ENCODE measurements at regions not wholly inside any gene's neighbourhood (a gene's known extent, or its start where the extent isn't known, plus 50 kb on each side); places are given as distances from the start of the nearest gene placed in this dataset.

DNA sequence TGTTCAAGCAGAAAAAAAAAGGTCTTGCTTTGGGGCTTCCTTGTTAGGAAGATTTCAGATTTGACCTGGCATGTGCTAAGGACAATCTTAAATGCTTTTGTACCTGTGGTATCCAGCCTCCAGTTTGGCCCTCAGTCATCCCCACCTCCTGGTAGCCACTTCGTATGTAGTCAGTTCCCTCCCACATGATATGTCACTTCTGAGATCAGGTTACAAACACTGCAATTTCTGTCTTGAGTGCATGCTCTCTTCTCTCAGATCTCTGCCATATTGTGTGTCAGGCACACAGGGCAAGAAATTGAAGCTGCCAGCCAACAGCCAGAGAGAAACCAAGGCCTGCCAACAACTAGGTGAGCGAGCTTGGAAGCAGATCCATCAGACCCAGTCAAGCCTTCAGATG is 60.3 kb upstream of the STARD13 start:
- TF ChIP-seq, protein P1, sequence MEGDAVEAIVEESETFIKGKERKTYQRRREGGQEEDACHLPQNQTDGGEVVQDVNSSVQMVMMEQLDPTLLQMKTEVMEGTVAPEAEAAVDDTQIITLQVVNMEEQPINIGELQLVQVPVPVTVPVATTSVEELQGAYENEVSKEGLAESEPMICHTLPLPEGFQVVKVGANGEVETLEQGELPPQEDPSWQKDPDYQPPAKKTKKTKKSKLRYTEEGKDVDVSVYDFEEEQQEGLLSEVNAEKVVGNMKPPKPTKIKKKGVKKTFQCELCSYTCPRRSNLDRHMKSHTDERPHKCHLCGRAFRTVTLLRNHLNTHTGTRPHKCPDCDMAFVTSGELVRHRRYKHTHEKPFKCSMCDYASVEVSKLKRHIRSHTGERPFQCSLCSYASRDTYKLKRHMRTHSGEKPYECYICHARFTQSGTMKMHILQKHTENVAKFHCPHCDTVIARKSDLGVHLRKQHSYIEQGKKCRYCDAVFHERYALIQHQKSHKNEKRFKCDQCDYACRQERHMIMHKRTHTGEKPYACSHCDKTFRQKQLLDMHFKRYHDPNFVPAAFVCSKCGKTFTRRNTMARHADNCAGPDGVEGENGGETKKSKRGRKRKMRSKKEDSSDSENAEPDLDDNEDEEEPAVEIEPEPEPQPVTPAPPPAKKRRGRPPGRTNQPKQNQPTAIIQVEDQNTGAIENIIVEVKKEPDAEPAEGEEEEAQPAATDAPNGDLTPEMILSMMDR (IDR thresholded peaks at IDR 0.05; ENCODE audit: poor library complexity, severe bottlenecking): no peak
- TF ChIP-seq POLR2AphosphoS5 (IDR thresholded peaks at IDR 0.05) (no peak), TAF1 (IDR thresholded peaks at IDR 0.05; ENCODE audit: low read depth) (no peak)
